ENCODE measurements at regions not wholly inside any gene's neighbourhood (a gene's known extent, or its start where the extent isn't known, plus 50 kb on each side); places are given as distances from the start of the nearest gene placed in this dataset.
"Not testable (repeated sequence)": the region's sequence is repeated elsewhere in the genome, so short reads cannot be mapped to it uniquely, and the experiment has no call there.

GRCh38 chr11:104771046-104771445 is 127.2 kb downstream of the CASP12 start:
- not testable (repeated sequence) for TF ChIP-seq POLR2A, CTCF (IDR thresholded peaks at IDR 0.05)
